HFFc6 (cell line): ENCODE measurements at regions not wholly inside any gene's neighbourhood (a gene's known extent, or its start where the extent isn't known, plus 50 kb on each side); places are given as distances from the start of the nearest gene placed in this dataset.

ENCODE experiments used
- DNase-seq: peaks from one replicate; pipeline ENCODE4 v3.0.0-alpha.2; 2018
- H3K27ac Mint-ChIP-seq: 2 replicates; pipeline ENCODE4 v1.8.0; 2020; ENCODE audit warnings: mild to moderate bottlenecking, mixed read lengths
- H3K27me3 Mint-ChIP-seq: 2 replicates; pipeline ENCODE4 v1.8.0; 2021; ENCODE audit warnings: mild to moderate bottlenecking, moderate library complexity, mixed read lengths; ENCODE audit not compliant: insufficient read depth
- H3K36me3 Mint-ChIP-seq: 2 replicates; pipeline ENCODE4 v1.8.0; 2021; ENCODE audit warnings: low read depth, mixed read lengths
- H3K4me1 Mint-ChIP-seq: 2 replicates; pipeline ENCODE4 v1.8.0; 2020; ENCODE audit warnings: low read depth, mixed read lengths
- H3K4me3 Mint-ChIP-seq: 2 replicates; pipeline ENCODE4 v1.8.0; 2020; ENCODE audit warnings: mild to moderate bottlenecking, moderate library complexity, mixed read lengths
- H3K9me3 Mint-ChIP-seq: 2 replicates; pipeline ENCODE4 v1.8.0; 2020; ENCODE audit warnings: mild to moderate bottlenecking, mixed read lengths
- CTCF ChIP-seq: fragments of 200-600 bp; sonication (generic); IDR thresholded peaks from 2 replicates; pipeline ENCODE4 v1.5.0; 2021; ENCODE audit warnings: antibody characterized with exemption, mild to moderate bottlenecking

- Mint-ChIP-seq H3K9me3 (no peaks in the 10 kb centered on the region), H3K27me3 (no peaks in the 10 kb centered on the region), H3K4me1 (peaks cover 51% of the 10 kb centered on the region), H3K36me3 (peaks cover 5% of the 10 kb centered on the region), H3K4me3 (no peak overlapping the region), H3K27ac (peak overlapping the region; percentile 14; the same call in 1 of the 2 replicates)
- TF ChIP-seq CTCF = no peak
- no peak for DNase-seq
Observed at GRCh38 chr10:28120043-28120749, 121.3 kb upstream of the ODAD2 start.

GRCh38 chr10:28118985-28119628, 120.2 kb upstream of the ODAD2 start:
- Mint-ChIP-seq H3K27ac (no peak overlapping the region; the same call in 1 of the 2 replicates), H3K27me3 (no peaks in the 10 kb centered on the region), H3K9me3 (peaks cover under 1% of the 10 kb centered on the region; the same call in 1 of the 2 replicates), H3K36me3 (no peaks in the 10 kb centered on the region; the same call in 1 of the 2 replicates), H3K4me3 (no peak overlapping the region), H3K4me1 (peaks cover 43% of the 10 kb centered on the region)
- DNase-seq = no peak
- TF ChIP-seq CTCF = no peak

GRCh38 chr10:28113202-28113601, 114.3 kb upstream of the ODAD2 start:
- Mint-ChIP-seq H3K27me3 (no peaks in the 10 kb centered on the region), H3K4me3 (no peak overlapping the region), H3K4me1 (peaks cover 33% of the 10 kb centered on the region), H3K27ac (no peak overlapping the region), H3K36me3 (peaks cover 16% of the 10 kb centered on the region), H3K9me3 (peaks cover 4% of the 10 kb centered on the region)
- no peak for DNase-seq
- TF ChIP-seq CTCF = no peak

- Mint-ChIP-seq H3K36me3 (peaks cover 16% of the 10 kb centered on the region), H3K27me3 (no peaks in the 10 kb centered on the region), H3K27ac (peak overlapping the region; percentile 22), H3K4me3 (no peak overlapping the region), H3K9me3 (peaks cover 4% of the 10 kb centered on the region), H3K4me1 (peaks cover 34% of the 10 kb centered on the region)
- TF ChIP-seq CTCF = no peak
- peak; percentile 58 for DNase-seq
Observed at GRCh38 chr10:28111712-28112111, 112.8 kb upstream of the ODAD2 start.

DNA sequence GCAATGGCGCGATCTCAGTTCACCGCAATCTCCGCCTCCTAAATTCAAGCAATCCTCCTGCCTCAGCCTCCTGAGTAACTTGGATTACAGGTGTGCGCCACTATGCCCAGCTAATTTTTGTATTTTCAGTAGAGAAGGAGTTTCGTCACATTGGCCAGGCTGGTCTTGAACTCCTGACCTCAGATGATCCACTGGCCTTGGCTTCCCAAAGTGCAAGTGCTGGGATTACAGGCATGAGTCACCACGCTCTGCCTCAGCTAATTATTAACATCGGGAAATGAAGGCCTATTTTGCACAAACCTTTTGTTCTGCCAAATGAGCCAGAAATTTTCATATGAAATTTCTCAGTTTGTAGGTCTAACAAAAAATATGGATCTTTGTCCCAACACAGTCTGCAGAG, 106.7 kb upstream of the ODAD2 start:
- no peak for DNase-seq
- no peak for TF ChIP-seq CTCF
- H3K27ac Mint-ChIP-seq = no peak overlapping the region
- no peaks in the 10 kb centered on the region for H3K9me3 Mint-ChIP-seq
- peaks cover 18% of the 10 kb centered on the region; the same call in 1 of the 2 replicates for H3K36me3 Mint-ChIP-seq
- H3K4me3 Mint-ChIP-seq = no peak overlapping the region
- no peaks in the 10 kb centered on the region for H3K27me3 Mint-ChIP-seq
- H3K4me1 Mint-ChIP-seq = peaks cover 16% of the 10 kb centered on the region
